ENCODE measurements at regions not wholly inside any gene's neighbourhood (a gene's known extent, or its start where the extent isn't known, plus 50 kb on each side); places are given as distances from the start of the nearest gene placed in this dataset.

DNA sequence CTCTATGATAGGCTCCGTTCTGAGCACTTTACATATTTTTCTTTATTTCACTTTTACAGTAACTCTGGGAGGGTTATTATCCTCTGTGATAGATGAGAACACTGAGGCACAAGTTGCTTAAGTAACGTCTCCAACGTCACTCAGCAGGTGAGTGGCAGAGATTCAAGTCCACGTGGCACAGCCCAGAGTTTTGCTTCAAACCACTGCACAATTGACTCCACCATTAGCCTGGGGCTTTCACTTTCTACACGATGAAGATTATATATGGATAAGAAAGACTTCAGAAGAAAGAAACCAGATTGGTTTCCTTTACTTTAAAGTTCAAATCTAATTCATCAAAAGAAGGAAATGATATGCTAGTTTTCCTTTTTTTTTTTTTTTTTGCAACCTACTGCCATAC, 245.9 kb downstream of the SYK start:
- ATAC-seq, result no peak
- Histone ChIP-seq H3K9me3 (no peaks in the 10 kb centered on the region), H3K27ac (no peak overlapping the region), H3K36me3 (no peaks in the 10 kb centered on the region), H3K4me3 (no peak overlapping the region), H3K27me3 (no peaks in the 10 kb centered on the region), H3K4me1 (no peaks in the 10 kb centered on the region)
- no peak for DNase-seq
- intact Hi-C loops (cut with DNase I), result no loop called here
- TF ChIP-seq, protein P1, sequence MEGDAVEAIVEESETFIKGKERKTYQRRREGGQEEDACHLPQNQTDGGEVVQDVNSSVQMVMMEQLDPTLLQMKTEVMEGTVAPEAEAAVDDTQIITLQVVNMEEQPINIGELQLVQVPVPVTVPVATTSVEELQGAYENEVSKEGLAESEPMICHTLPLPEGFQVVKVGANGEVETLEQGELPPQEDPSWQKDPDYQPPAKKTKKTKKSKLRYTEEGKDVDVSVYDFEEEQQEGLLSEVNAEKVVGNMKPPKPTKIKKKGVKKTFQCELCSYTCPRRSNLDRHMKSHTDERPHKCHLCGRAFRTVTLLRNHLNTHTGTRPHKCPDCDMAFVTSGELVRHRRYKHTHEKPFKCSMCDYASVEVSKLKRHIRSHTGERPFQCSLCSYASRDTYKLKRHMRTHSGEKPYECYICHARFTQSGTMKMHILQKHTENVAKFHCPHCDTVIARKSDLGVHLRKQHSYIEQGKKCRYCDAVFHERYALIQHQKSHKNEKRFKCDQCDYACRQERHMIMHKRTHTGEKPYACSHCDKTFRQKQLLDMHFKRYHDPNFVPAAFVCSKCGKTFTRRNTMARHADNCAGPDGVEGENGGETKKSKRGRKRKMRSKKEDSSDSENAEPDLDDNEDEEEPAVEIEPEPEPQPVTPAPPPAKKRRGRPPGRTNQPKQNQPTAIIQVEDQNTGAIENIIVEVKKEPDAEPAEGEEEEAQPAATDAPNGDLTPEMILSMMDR (IDR thresholded peaks at IDR 0.05), result no peak

DNA sequence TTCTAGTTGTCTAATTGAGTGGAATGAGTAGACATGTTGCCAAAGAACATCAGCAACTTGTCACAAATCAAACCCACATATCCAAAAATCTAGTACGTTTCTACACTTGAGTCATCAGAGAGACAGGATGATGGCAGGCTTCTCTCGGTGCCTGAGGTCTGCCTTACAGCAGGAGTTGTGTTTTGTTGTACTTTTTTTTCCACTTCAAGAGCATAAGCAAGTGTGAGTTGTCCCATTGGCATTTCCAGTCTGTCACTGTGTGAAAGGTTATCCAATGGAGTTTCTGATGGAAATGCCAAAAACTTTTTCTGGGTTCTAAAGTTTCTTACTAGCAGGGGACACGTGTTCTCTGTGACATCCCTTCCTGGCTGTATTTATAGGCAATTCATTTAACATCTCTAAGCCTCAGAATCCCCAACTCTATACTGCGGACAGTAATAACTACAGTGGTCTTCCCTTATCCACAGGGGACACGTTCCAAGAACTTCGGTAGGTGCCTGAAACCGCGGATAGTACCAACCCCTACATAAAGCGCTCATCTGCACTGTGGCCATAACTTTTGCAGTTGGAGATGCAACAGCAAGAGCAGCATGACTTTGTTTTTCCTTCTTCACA, 246.5 kb downstream of the SYK start:
- Histone ChIP-seq H3K4me1 (no peaks in the 10 kb centered on the region), H3K36me3 (no peaks in the 10 kb centered on the region), H3K9me3 (no peaks in the 10 kb centered on the region), H3K27me3 (no peaks in the 10 kb centered on the region), H3K27ac (no peak overlapping the region), H3K4me3 (no peak overlapping the region)
- intact Hi-C loops (cut with DNase I), result no loop called here
- ATAC-seq, result no peak
- no peak for DNase-seq
- TF ChIP-seq, protein P1 (IDR thresholded peaks at IDR 0.05), result no peak

DNA sequence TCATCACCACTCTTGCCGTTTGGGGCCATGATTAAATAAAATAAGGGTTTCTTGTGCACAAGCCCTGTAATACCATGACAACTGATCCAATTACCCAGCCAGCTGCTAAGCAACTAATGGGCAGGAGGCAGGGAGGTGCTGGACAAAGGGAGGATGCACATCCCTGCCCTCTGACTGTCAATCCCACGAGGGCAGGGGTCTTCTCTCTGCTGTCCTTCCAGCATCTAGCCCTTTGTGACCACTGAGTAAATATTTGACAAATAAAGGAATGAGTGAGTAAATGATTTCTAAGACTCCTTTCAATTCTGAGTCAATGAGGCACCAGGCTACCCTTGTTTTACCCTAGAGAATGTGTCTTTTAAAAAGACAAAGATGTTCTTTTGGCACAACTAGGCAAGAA, 247.1 kb downstream of the SYK start:
- DNase-seq, result no peak
- no peak overlapping the region for H3K4me3 ChIP-seq
- no peak overlapping the region for H3K27ac ChIP-seq
- no peak for ATAC-seq
- intact Hi-C loops (cut with DNase I), result no loop called here
- no peaks in the 10 kb centered on the region for H3K36me3 ChIP-seq
- TF ChIP-seq, protein P1 (IDR thresholded peaks at IDR 0.05), result no peak
- H3K4me1 ChIP-seq, result no peaks in the 10 kb centered on the region
- H3K9me3 ChIP-seq, result no peaks in the 10 kb centered on the region
- H3K27me3 ChIP-seq, result no peaks in the 10 kb centered on the region

DNA sequence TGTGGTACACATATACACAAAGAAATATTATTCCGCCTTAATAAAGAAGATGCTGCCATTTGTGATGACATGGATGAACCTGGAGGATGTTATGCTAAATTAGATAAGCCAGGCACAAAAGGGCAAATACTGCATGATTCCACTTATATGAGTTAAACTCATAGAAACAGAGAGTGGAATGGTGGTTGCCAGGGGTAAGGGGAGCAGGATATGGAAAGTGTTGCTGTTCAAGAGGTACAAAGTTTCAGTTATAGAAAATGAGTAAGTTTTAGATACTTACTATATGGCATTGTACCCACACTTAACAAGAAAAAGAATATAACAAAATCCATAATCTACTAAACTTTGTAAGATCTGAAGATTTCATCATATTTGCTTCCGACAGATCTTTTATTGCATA, 252.2 kb downstream of the SYK start:
- H3K4me3 ChIP-seq, result no peak overlapping the region
- H3K36me3 ChIP-seq, result no peaks in the 10 kb centered on the region
- intact Hi-C loops (cut with DNase I), result no loop called here
- DNase-seq, result no peak
- H3K27me3 ChIP-seq, result no peaks in the 10 kb centered on the region
- no peak for ATAC-seq
- no peaks in the 10 kb centered on the region for H3K9me3 ChIP-seq
- H3K27ac ChIP-seq, result no peak overlapping the region
- TF ChIP-seq, protein P1 (IDR thresholded peaks at IDR 0.05), result no peak
- no peaks in the 10 kb centered on the region for H3K4me1 ChIP-seq

DNA sequence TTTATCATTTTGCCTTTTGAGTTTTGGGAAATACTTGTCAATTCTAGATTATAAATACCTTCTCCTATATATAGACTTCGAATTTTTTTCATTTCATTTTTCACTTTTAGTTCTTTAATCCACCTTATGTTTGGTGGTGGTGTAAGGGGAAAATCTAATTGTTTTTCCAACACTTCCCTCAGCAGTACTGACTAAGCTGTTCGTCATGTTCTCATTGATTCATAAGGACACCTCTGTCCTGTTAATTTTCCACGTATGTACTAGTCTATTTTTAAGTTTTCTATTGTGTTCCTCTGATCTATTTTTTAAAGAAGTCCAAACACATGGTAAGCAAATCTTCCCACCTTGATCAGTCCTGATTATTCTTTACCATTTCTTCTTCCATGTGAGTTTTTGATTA, 254.2 kb downstream of the SYK start:
- Histone ChIP-seq H3K4me3 (no peak overlapping the region), H3K27ac (no peak overlapping the region), H3K27me3 (no peaks in the 10 kb centered on the region), H3K4me1 (peaks cover 7% of the 10 kb centered on the region), H3K36me3 (no peaks in the 10 kb centered on the region), H3K9me3 (no peaks in the 10 kb centered on the region)
- intact Hi-C loops (cut with DNase I), result no loop called here
- DNase-seq (no peak), ATAC-seq (no peak)
- TF ChIP-seq, protein P1 (IDR thresholded peaks at IDR 0.05), result no peak

DNA sequence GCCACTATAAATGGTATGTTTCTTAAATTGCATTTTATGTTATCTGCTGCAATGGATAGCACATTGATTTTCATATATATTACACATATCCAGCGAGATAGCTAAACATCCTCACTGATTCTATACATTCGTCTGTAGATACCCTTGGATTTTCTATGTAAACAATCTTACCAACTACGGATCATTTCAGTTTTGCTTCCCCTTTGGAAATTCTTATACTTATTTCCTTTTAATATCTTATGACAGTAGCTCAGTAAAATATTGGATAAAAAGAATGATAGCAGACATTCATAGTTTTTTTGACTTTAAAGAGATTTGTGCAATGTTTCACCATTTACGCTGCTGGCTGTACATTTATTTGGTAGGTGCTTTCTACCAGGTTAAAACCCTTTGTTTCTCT, 254.9 kb downstream of the SYK start:
- H3K36me3 ChIP-seq, result no peaks in the 10 kb centered on the region
- no peaks in the 10 kb centered on the region for H3K9me3 ChIP-seq
- TF ChIP-seq, protein P1 (IDR thresholded peaks at IDR 0.05), result no peak
- H3K27me3 ChIP-seq, result no peaks in the 10 kb centered on the region
- peaks cover 13% of the 10 kb centered on the region for H3K4me1 ChIP-seq
- DNase-seq (no peak), ATAC-seq (no peak)
- intact Hi-C loops (cut with DNase I), result no loop called here
- no peak overlapping the region for H3K4me3 ChIP-seq
- H3K27ac ChIP-seq, result no peak overlapping the region
